Thyroid gland (tissue), 4 donors: ENCODE measurements at regions not wholly inside any gene's neighbourhood (a gene's known extent, or its start where the extent isn't known, plus 50 kb on each side); places are given as distances from the start of the nearest gene placed in this dataset.

Experiments used
- POLR2A ChIP-seq, 2 donors: fragments of 450-650 bp; IDR thresholded peaks; one replicate each; pipeline ENCODE4 v1.6.1; 2017; ENCODE audit warnings: antibody characterized with exemption in 2 of 2, mild to moderate bottlenecking in 2 of 2, moderate library complexity in 1 of 2
- TF ChIP-seq, protein P1 (sequence below), 6 experiments: fragments of 200-600 bp in 3 of 6; fragments of 450-650 bp in 3 of 6; sonication (generic) in 3 of 6; IDR thresholded peaks; one replicate each; pipeline ENCODE4 v1.5.1; 2016 to 2019; ENCODE audit warnings: antibody characterized with exemption in 6 of 6, mild to moderate bottlenecking in 2 of 6, inconsistent platforms in 1 of 6, moderate library complexity in 1 of 6

DNA sequence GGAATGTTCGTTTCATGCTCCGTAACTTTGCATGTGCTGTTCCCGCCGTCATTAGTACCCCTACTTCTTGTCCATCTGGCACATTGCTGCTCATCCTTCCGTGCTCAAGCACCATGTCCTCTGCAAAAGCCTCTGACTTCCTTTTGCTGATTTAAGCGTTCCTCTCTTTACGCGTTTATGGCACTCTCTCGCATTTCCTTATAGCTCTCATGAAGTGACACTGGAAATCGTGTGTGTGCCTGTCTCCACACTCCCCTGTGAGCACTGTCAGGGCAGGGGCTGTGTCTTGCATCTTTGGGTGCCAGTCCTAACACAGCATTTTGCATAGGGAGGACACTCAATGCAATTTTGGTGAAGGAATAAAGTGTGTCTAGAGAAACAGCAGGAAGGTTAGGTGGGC is 210.6 kb upstream of the FAT1 start:
- TF ChIP-seq, protein P1, sequence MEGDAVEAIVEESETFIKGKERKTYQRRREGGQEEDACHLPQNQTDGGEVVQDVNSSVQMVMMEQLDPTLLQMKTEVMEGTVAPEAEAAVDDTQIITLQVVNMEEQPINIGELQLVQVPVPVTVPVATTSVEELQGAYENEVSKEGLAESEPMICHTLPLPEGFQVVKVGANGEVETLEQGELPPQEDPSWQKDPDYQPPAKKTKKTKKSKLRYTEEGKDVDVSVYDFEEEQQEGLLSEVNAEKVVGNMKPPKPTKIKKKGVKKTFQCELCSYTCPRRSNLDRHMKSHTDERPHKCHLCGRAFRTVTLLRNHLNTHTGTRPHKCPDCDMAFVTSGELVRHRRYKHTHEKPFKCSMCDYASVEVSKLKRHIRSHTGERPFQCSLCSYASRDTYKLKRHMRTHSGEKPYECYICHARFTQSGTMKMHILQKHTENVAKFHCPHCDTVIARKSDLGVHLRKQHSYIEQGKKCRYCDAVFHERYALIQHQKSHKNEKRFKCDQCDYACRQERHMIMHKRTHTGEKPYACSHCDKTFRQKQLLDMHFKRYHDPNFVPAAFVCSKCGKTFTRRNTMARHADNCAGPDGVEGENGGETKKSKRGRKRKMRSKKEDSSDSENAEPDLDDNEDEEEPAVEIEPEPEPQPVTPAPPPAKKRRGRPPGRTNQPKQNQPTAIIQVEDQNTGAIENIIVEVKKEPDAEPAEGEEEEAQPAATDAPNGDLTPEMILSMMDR (IDR thresholded peaks at IDR 0.05): no peak
- no peak for TF ChIP-seq POLR2A (IDR thresholded peaks at IDR 0.05)
